ENCODE measurements at regions not wholly inside any gene's neighbourhood (a gene's known extent, or its start where the extent isn't known, plus 50 kb on each side); places are given as distances from the start of the nearest gene placed in this dataset.

- H3K4me3 ChIP-seq (ENCODE audit: low read length), result no peak overlapping the region
- ChIA-PET CTCF (no interaction called here), POLR2A (no interaction called here)
- H3K27ac Mint-ChIP-seq, result no peak overlapping the region
- no peaks in the 10 kb centered on the region for H3K36me3 ChIP-seq (ENCODE audit: insufficient read depth, low read length)
- no peak overlapping the region for H3K4me3 Mint-ChIP-seq
- no peaks in the 10 kb centered on the region for H3K4me1 ChIP-seq (ENCODE audit: insufficient read depth, low read length)
- no peaks in the 10 kb centered on the region for H3K4me1 Mint-ChIP-seq (ENCODE audit: low read depth)
- intact Hi-C loops (cut with DNase I, micrococcal nuclease), result no loop called here
- TF ChIP-seq CTCF (IDR thresholded peaks at IDR 0.05), result no peak
- DNase-seq (no peak), ATAC-seq (ENCODE audit: poor library complexity) (no peak)
- H3K36me3 Mint-ChIP-seq (ENCODE audit: low read depth), result no peaks in the 10 kb centered on the region
- H3K9me3 Mint-ChIP-seq, result peaks cover 4% of the 10 kb centered on the region
- H3K27me3 ChIP-seq (ENCODE audit: control insufficient read depth in 1 of 2, insufficient read depth in 2 of 2, low read length in 2 of 2), result peaks cover 0 to 5% of the 10 kb centered on the region in 2 experiments
- no peaks in the 10 kb centered on the region for H3K27me3 Mint-ChIP-seq
- no peak overlapping the region for H3K27ac ChIP-seq (ENCODE audit: low read depth in 1 of 2, low read length in 2 of 2)
- no peaks in the 10 kb centered on the region for H3K9me3 ChIP-seq (ENCODE audit: control insufficient read depth in 1 of 2, insufficient read depth in 1 of 2, low read length in 2 of 2)
Measured at GRCh38 chr4:158459085-158459820, 62.4 kb upstream of the RXFP1 start.

- Mint-ChIP-seq H3K27me3 (no peaks in the 10 kb centered on the region), H3K4me1 (ENCODE audit: low read depth) (no peaks in the 10 kb centered on the region), H3K36me3 (ENCODE audit: low read depth) (no peaks in the 10 kb centered on the region), H3K4me3 (no peak overlapping the region), H3K27ac (no peak overlapping the region), H3K9me3 (peaks cover 1% of the 10 kb centered on the region)
- DNase-seq (no peak), ATAC-seq (ENCODE audit: poor library complexity) (no peak)
- H3K27me3 ChIP-seq (ENCODE audit: control insufficient read depth in 1 of 2, insufficient read depth in 2 of 2, low read length in 2 of 2), result peaks cover 0 to 5% of the 10 kb centered on the region in 2 experiments
- no peak for TF ChIP-seq CTCF (IDR thresholded peaks at IDR 0.05)
- no peaks in the 10 kb centered on the region for H3K36me3 ChIP-seq (ENCODE audit: insufficient read depth, low read length)
- no peaks in the 10 kb centered on the region for H3K4me1 ChIP-seq (ENCODE audit: insufficient read depth, low read length)
- ChIA-PET POLR2A (no interaction called here), CTCF (no interaction called here)
- no peak overlapping the region for H3K4me3 ChIP-seq (ENCODE audit: low read length)
- intact Hi-C loops (cut with DNase I, micrococcal nuclease), result no loop called here
- H3K27ac ChIP-seq (ENCODE audit: low read depth in 1 of 2, low read length in 2 of 2), result no peak overlapping the region
- H3K9me3 ChIP-seq (ENCODE audit: control insufficient read depth in 1 of 2, insufficient read depth in 1 of 2, low read length in 2 of 2), result no peaks in the 10 kb centered on the region
Measured at GRCh38 chr4:158461336-158461735, 60.3 kb upstream of the RXFP1 start.

GRCh38 chr4:158462611-158463010, 59.1 kb upstream of the RXFP1 start:
- Mint-ChIP-seq H3K27me3 (no peaks in the 10 kb centered on the region), H3K4me1 (ENCODE audit: low read depth) (no peaks in the 10 kb centered on the region), H3K4me3 (no peak overlapping the region), H3K36me3 (ENCODE audit: low read depth) (no peaks in the 10 kb centered on the region), H3K27ac (no peak overlapping the region), H3K9me3 (no peaks in the 10 kb centered on the region)
- Histone ChIP-seq H3K4me1 (ENCODE audit: insufficient read depth, low read length) (no peaks in the 10 kb centered on the region), H3K36me3 (ENCODE audit: insufficient read depth, low read length) (no peaks in the 10 kb centered on the region), H3K9me3 (ENCODE audit: control insufficient read depth in 1 of 2, insufficient read depth in 1 of 2, low read length in 2 of 2) (peaks cover 0 to 3% of the 10 kb centered on the region in 2 experiments), H3K27me3 (ENCODE audit: control insufficient read depth in 1 of 2, insufficient read depth in 2 of 2, low read length in 2 of 2) (peaks cover 0 to 5% of the 10 kb centered on the region in 2 experiments), H3K27ac (ENCODE audit: low read depth in 1 of 2, low read length in 2 of 2) (no peak overlapping the region), H3K4me3 (ENCODE audit: low read length) (no peak overlapping the region)
- intact Hi-C loops (cut with DNase I, micrococcal nuclease), result no loop called here
- TF ChIP-seq CTCF (IDR thresholded peaks at IDR 0.05), result no peak
- ATAC-seq (ENCODE audit: poor library complexity) (no peak), DNase-seq (no peak)
- ChIA-PET POLR2A (no interaction called here), CTCF (no interaction called here)
